ENCODE measurements at regions not wholly inside any gene's neighbourhood (a gene's known extent, or its start where the extent isn't known, plus 50 kb on each side); places are given as distances from the start of the nearest gene placed in this dataset.

GRCh38 chr2:15721411-15722067 lies 129.9 kb downstream of the DDX1 start:
- TF ChIP-seq POLR2AphosphoS5 (IDR thresholded peaks at IDR 0.05; ENCODE audit: low read depth, low read length) (no peak), FOXP2 (optimal IDR thresholded peaks at IDR 0.05; ENCODE audit: borderline replicate concordance, extremely low read depth, extremely low read length, insufficient read depth) (no peak), TAF1 (IDR thresholded peaks at IDR 0.05; ENCODE audit: borderline replicate concordance, insufficient read depth, low read length) (no peak), SIN3A (IDR thresholded peaks at IDR 0.05; ENCODE audit: borderline replicate concordance, insufficient read depth, low read length) (no peak), REST (IDR thresholded peaks at IDR 0.05; ENCODE audit: insufficient read depth in 1 of 2, low read depth in 2 of 2, low read length in 2 of 2) (no peak)

DNA sequence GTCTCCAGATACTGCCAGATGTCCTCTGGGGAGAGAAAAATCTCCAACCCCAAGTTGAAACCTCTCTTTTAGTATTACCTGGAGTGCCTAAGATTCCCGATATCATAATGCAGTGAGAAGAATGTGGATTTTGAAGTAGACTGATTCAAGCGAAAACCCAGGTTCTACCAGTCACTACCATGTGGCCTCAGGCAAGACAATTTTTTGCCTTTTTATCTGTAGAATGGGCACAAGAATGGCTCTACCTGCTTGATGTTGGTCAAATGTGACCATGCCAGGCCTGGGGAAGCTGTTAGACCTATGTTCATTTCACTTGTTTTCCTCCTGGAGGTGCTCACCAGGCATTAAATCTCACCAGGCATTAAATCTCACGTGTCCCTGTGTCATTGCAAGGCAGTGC lies 131.3 kb downstream of the DDX1 start:
- TF ChIP-seq TAF1 (IDR thresholded peaks at IDR 0.05; ENCODE audit: borderline replicate concordance, insufficient read depth, low read length): no peak
- TF ChIP-seq POLR2AphosphoS5 (IDR thresholded peaks at IDR 0.05; ENCODE audit: low read depth, low read length): no peak
- TF ChIP-seq FOXP2 (optimal IDR thresholded peaks at IDR 0.05; ENCODE audit: borderline replicate concordance, extremely low read depth, extremely low read length, insufficient read depth): no peak
- no peak for TF ChIP-seq REST (IDR thresholded peaks at IDR 0.05; ENCODE audit: insufficient read depth in 1 of 2, low read depth in 2 of 2, low read length in 2 of 2)
- TF ChIP-seq SIN3A (IDR thresholded peaks at IDR 0.05; ENCODE audit: borderline replicate concordance, insufficient read depth, low read length): no peak

DNA sequence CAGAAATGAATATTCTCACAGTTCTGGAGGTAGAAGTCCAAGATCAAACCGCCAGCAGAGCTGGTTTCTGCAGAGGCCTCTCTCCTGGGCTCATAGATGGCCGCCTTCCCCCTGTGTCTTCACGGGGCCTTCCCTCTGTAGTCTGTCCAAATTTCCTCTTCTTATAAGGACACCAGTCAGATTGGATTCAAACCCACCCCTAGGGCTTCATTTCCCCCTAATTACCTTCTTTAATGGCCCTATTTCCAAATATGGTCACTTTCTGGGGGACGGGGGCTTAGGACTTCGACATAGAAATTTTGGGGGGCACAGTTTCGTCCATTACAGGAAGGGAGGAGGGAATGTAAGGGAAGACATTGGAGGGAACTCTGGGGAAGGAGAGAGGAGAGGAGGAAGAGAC lies 132.6 kb downstream of the DDX1 start:
- no peak for TF ChIP-seq REST (IDR thresholded peaks at IDR 0.05; ENCODE audit: insufficient read depth in 1 of 2, low read depth in 2 of 2, low read length in 2 of 2)
- no peak for TF ChIP-seq SIN3A (IDR thresholded peaks at IDR 0.05; ENCODE audit: borderline replicate concordance, insufficient read depth, low read length)
- no peak for TF ChIP-seq TAF1 (IDR thresholded peaks at IDR 0.05; ENCODE audit: borderline replicate concordance, insufficient read depth, low read length)
- no peak for TF ChIP-seq FOXP2 (optimal IDR thresholded peaks at IDR 0.05; ENCODE audit: borderline replicate concordance, extremely low read depth, extremely low read length, insufficient read depth)
- no peak for TF ChIP-seq POLR2AphosphoS5 (IDR thresholded peaks at IDR 0.05; ENCODE audit: low read depth, low read length)

DNA sequence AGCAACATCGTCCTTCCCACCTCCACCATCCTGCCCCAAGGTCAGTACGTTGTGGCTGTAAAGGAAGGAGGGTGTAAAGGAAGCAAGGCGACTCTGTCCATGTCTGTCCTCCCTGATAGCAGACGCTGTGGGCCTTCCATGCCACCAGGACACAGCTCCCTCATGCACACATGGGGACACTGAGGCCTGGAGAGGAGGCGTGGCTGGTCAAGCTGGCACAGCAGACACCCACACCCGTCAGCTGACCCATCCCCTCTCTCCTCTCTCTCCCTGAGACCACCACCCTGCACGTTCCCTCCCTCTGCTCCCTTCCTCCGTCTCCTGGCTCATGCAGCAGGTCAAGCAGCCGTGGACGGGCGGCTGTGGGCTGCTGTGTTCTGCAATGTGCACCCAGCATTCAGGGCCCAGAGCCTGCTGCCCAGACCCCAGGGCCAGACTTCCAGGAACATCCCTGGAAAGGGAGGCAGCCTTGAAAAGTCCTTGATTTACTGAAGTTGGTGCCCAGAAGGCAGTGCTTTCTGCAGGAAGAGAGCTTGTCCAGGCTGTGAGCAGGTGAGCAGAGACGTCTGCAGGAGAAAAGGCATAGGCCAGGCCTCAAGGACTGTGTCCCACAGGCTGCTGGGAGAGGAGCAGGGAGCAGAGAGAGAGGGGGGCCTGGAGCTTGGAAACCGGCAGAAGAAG lies 133.6 kb downstream of the DDX1 start:
- TF ChIP-seq TAF1 (IDR thresholded peaks at IDR 0.05; ENCODE audit: borderline replicate concordance, insufficient read depth, low read length): no peak

DNA sequence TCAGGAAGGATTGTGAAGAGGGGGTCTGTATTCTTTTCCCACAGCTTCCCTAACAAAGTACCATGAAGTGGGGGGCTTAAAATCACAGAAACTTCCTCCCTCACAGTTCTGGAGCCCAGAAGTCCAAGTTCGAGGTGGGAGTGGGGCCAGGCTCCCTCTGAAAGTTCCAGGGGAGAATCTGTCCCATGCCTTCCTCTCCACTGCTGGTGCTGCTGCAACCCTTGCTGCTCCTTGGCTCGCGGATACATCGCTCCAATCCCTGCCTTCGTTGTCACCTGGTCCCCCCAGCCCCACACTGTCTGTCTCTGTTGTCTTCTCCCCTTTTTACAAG lies 134.1 kb downstream of the DDX1 start:
- TF ChIP-seq TAF1 (IDR thresholded peaks at IDR 0.05; ENCODE audit: borderline replicate concordance, insufficient read depth, low read length): no peak
- TF ChIP-seq REST (IDR thresholded peaks at IDR 0.05; ENCODE audit: insufficient read depth in 1 of 2, low read depth in 2 of 2, low read length in 2 of 2): no peak
- no peak for TF ChIP-seq FOXP2 (optimal IDR thresholded peaks at IDR 0.05; ENCODE audit: borderline replicate concordance, extremely low read depth, extremely low read length, insufficient read depth)
- no peak for TF ChIP-seq SIN3A (IDR thresholded peaks at IDR 0.05; ENCODE audit: borderline replicate concordance, insufficient read depth, low read length)
- no peak for TF ChIP-seq POLR2AphosphoS5 (IDR thresholded peaks at IDR 0.05; ENCODE audit: low read depth, low read length)
